Vagina (tissue), 2 donors: ENCODE measurements at regions not wholly inside any gene's neighbourhood (a gene's known extent, or its start where the extent isn't known, plus 50 kb on each side); places are given as distances from the start of the nearest gene placed in this dataset.
A peak's percentile ranks its signal among the peaks of the same experiment; 100 is the strongest.

Experiments used
- DNase-seq, 2 donors: peaks; one replicate each; pipeline ENCODE4 v3.0.0-alpha.2; 2017; ENCODE audit errors: extremely low spot score in 2 of 2
- H3K27ac ChIP-seq: fragments of 200-600 bp; sonication (generic); one replicate; pipeline ENCODE4 v1.5.1; 2019
- H3K27me3 ChIP-seq: fragments of 200-600 bp; sonication (generic); one replicate; pipeline ENCODE4 v1.5.1; 2019
- H3K36me3 ChIP-seq, 2 donors: fragments of 200-600 bp; sonication (generic); one replicate each; pipeline ENCODE4 v1.5.1; 2017 to 2019
- H3K4me1 ChIP-seq: fragments of 200-600 bp; sonication (generic); one replicate; pipeline ENCODE4 v1.5.1; 2019
- H3K4me3 ChIP-seq, 2 donors: fragments of 200-600 bp; sonication (generic); 1 replicate in 1 of 2; 2 replicates in 1 of 2; pipeline ENCODE4 v1.5.1; 2016 to 2019
- H3K9me3 ChIP-seq: fragments of 200-600 bp; sonication (generic); one replicate; pipeline ENCODE4 v1.5.1; 2019
- POLR2A ChIP-seq, 2 donors: fragments of 450-650 bp; IDR thresholded peaks; one replicate each; pipeline ENCODE4 v1.6.1; 2017; ENCODE audit warnings: antibody characterized with exemption in 2 of 2, mild to moderate bottlenecking in 2 of 2, moderate library complexity in 2 of 2
- POLR2AphosphoS5 ChIP-seq, 2 donors: sonication (generic); formaldehyde crosslinking; IDR thresholded peaks; one replicate each; pipeline ENCODE4 v1.9.0; 2017; ENCODE audit warnings: antibody characterized with exemption in 2 of 2, mild to moderate bottlenecking in 2 of 2, low read depth in 1 of 2; ENCODE audit not compliant: insufficient read depth in 1 of 2
- intact Hi-C: fragments of 100-400 bp; cut with DNase I; formaldehyde crosslinking; loops from one replicate; pipeline ENCODE4 v1.15.1; 2023
- TF ChIP-seq, protein P1 (sequence below), 3 experiments: fragments of 450-650 bp in 2 of 3; fragments of 200-600 bp in 1 of 3; sonication (generic) in 1 of 3; IDR thresholded peaks; one replicate each; pipeline ENCODE4 v1.5.1; 2017 to 2019; ENCODE audit warnings: antibody characterized with exemption in 3 of 3, mild to moderate bottlenecking in 2 of 3, moderate library complexity in 2 of 3

DNA sequence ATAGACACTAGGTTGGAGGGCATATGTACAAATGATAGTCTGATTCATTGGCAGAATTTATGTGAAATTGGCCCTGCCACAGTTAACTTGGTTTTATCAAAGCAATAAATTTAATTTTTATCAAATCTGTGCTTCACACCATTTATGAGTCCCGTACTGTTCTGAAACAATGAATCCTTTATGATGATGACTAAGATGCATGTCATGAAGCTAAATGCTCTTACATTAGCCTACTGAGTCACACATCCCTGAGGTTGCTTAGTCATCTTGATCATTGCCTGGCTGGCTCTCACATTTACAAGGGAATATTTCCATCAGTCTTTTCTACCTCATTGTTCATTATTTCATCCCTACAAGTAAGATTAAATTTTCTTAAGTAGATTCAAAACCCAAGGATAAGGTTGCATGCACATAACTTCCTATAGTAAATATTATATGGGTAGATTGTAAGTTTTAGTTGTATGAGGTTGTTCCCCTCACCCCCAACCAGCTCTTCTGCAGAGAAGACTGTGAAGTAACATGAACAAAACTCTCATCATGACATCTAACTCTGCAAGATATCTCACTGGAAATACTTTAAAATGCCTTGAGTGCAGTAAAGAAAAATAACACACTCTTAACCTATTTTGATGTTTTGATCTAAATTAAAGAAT lies 170.7 kb downstream of the CYB561 start:
- Histone ChIP-seq H3K4me1 (no peaks in the 10 kb centered on the region), H3K36me3 (no peaks in the 10 kb centered on the region), H3K27me3 (no peaks in the 10 kb centered on the region), H3K27ac (no peak overlapping the region), H3K9me3 (no peaks in the 10 kb centered on the region), H3K4me3 (no peak overlapping the region)
- no peak for DNase-seq
- intact Hi-C loops, result no loop called here
- TF ChIP-seq POLR2A (IDR thresholded peaks at IDR 0.05), result no peak
- peak in 1 of 2 donors; percentile 77 for TF ChIP-seq POLR2AphosphoS5 (IDR thresholded peaks at IDR 0.05; ENCODE audit: insufficient read depth in 1 of 2, low read depth in 1 of 2)

DNA sequence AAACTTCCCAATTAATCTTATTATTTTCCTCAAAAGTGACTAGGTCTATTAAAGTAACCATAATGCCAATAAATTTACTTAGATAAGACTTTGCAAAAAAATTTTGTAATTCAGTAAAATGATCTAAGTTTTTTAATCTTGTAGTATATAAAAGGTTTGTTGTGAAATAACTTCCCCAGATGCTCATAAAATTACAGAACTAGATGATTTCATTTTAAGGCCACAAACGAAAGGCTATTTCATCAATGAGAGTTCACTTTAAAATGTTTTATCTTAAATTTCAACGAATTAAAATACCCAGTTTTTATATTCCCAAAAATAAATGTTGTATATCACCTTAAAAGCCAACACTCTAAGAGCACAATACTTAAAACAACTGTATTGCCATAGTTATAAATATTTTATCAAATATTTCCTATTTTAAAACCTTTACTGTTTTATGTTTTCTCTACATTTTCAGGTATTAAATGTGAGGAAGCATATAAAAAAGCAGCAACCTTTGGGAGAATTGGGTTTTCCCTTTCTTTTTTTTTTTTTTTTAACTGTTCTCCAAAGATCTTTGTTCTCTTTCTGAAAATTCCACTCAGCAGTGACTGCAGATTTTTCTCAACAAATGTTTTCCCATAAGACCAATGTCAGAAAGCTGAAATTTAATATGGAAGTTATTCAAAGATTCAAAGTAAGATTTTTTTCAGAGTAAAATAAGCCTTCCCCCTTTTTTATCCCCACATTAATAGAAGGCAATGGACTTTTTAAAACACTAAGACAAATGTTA lies 169.9 kb downstream of the CYB561 start:
- H3K4me1 ChIP-seq, result no peaks in the 10 kb centered on the region
- H3K27ac ChIP-seq, result no peak overlapping the region
- no peaks in the 10 kb centered on the region for H3K36me3 ChIP-seq
- H3K9me3 ChIP-seq, result no peaks in the 10 kb centered on the region
- H3K27me3 ChIP-seq, result no peaks in the 10 kb centered on the region
- no peak for TF ChIP-seq POLR2AphosphoS5 (IDR thresholded peaks at IDR 0.05; ENCODE audit: insufficient read depth in 1 of 2, low read depth in 1 of 2)
- TF ChIP-seq, protein P1, sequence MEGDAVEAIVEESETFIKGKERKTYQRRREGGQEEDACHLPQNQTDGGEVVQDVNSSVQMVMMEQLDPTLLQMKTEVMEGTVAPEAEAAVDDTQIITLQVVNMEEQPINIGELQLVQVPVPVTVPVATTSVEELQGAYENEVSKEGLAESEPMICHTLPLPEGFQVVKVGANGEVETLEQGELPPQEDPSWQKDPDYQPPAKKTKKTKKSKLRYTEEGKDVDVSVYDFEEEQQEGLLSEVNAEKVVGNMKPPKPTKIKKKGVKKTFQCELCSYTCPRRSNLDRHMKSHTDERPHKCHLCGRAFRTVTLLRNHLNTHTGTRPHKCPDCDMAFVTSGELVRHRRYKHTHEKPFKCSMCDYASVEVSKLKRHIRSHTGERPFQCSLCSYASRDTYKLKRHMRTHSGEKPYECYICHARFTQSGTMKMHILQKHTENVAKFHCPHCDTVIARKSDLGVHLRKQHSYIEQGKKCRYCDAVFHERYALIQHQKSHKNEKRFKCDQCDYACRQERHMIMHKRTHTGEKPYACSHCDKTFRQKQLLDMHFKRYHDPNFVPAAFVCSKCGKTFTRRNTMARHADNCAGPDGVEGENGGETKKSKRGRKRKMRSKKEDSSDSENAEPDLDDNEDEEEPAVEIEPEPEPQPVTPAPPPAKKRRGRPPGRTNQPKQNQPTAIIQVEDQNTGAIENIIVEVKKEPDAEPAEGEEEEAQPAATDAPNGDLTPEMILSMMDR (IDR thresholded peaks at IDR 0.05), result no peak
- no peak for TF ChIP-seq POLR2A (IDR thresholded peaks at IDR 0.05)
- no peak for DNase-seq
- H3K4me3 ChIP-seq, result no peak overlapping the region
- intact Hi-C loops, result no loop called here

DNA sequence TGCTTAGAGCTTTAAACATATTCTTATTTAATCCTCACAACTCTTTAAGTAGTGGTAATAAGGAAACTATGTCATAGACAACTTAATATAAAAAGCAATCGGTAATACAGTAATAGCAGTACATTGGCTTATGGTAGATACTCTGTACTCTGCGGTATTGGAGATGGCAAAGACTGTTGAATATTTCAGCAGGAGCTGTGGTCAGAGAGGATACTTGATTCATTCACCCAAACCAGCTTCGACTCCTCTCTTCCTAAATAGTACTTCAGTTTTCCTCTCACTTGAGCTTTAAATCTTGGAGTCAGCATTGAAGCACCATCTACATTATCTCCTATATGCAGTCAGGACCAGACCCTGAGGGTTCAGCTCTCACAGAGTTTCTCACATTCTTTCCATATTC lies 169.3 kb downstream of the CYB561 start:
- Histone ChIP-seq H3K9me3 (no peaks in the 10 kb centered on the region), H3K4me3 (no peak overlapping the region), H3K4me1 (no peaks in the 10 kb centered on the region), H3K27ac (no peak overlapping the region), H3K36me3 (no peaks in the 10 kb centered on the region), H3K27me3 (no peaks in the 10 kb centered on the region)
- intact Hi-C loops, result no loop called here
- DNase-seq, result no peak
- no peak for TF ChIP-seq POLR2AphosphoS5 (IDR thresholded peaks at IDR 0.05; ENCODE audit: insufficient read depth in 1 of 2, low read depth in 1 of 2)
- TF ChIP-seq, protein P1 (IDR thresholded peaks at IDR 0.05), result no peak
- no peak for TF ChIP-seq POLR2A (IDR thresholded peaks at IDR 0.05)

DNA sequence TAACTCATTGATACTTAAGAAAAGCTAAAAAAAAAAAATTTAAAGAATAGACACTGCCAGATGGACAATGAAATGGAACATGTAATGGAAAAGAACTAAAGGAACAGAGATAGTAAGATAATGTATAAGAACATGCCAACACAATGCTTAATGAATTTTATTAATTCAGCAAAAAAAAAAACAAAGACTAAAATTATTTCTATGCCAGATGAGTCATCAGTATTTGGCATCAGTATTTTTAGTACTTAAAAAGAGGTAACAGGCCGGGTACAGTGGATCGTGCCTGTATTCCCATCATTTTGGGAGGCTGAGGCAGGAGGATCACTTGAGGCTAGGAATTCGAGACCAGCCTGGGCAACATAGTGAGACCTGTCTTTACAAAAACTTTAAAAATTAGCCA lies 168.5 kb downstream of the CYB561 start:
- Histone ChIP-seq H3K4me3 (no peak overlapping the region), H3K36me3 (no peaks in the 10 kb centered on the region), H3K9me3 (no peaks in the 10 kb centered on the region), H3K27me3 (no peaks in the 10 kb centered on the region), H3K27ac (no peak overlapping the region), H3K4me1 (no peaks in the 10 kb centered on the region)
- intact Hi-C loops, result no loop called here
- no peak for TF ChIP-seq POLR2A (IDR thresholded peaks at IDR 0.05)
- TF ChIP-seq, protein P1 (IDR thresholded peaks at IDR 0.05), result no peak
- TF ChIP-seq POLR2AphosphoS5 (IDR thresholded peaks at IDR 0.05; ENCODE audit: insufficient read depth in 1 of 2, low read depth in 1 of 2), result no peak
- DNase-seq, result no peak

DNA sequence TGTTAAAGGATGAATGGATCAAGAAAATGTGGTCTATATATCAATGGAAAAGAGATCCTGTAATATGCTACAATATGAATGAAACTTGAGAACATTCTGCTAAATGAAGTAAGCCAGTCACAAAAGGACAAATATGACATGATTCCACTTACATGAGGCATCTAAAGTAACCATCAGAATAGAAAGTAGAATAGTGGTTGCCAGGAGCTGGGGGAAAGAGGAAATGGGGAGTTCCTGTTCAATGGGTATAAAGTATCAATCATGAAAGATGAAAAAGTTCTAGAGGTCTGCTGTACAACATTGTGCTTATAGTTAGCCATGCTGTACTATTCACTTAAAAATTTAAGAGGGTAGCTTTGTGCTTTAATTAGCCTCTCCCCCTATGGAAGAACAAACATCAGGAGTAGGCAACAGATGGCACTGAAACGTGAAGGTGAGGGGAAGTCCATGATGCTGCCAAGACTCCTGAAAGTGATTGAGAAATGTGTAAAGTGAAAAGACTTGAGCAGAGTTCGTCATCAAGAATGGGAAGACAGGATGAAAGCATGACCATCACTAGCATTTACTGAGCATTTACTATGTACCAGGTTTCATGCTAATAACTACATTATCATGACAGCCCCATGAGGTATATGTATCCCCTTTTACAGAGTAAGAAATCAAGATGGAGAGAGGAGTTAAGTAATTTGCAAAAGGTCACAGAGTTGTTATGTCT lies 167.2 kb downstream of the CYB561 start:
- Histone ChIP-seq H3K4me3 (no peak overlapping the region), H3K27me3 (no peaks in the 10 kb centered on the region), H3K9me3 (no peaks in the 10 kb centered on the region), H3K36me3 (no peaks in the 10 kb centered on the region), H3K27ac (no peak overlapping the region), H3K4me1 (no peaks in the 10 kb centered on the region)
- TF ChIP-seq, protein P1 (IDR thresholded peaks at IDR 0.05), result no peak
- TF ChIP-seq POLR2AphosphoS5 (IDR thresholded peaks at IDR 0.05; ENCODE audit: insufficient read depth in 1 of 2, low read depth in 1 of 2) (no peak), POLR2A (IDR thresholded peaks at IDR 0.05) (no peak)
- intact Hi-C loops, result no loop called here
- DNase-seq, result no peak
